ENCODE measurements at regions not wholly inside any gene's neighbourhood (a gene's known extent, or its start where the extent isn't known, plus 50 kb on each side); places are given as distances from the start of the nearest gene placed in this dataset.

GRCh38 chr1:227454686-227455085 is 108.7 kb upstream of the ZNF678 start:
- TF ChIP-seq CTCF (IDR thresholded peaks at IDR 0.05; ENCODE audit: low read depth, low read length), result no peak
- no peak for TF ChIP-seq POLR2A (IDR thresholded peaks at IDR 0.05; ENCODE audit: extremely low read depth, insufficient read length)
- TF ChIP-seq MAX (IDR thresholded peaks at IDR 0.05; ENCODE audit: low read depth, low read length), result no peak
- TF ChIP-seq MYC (IDR thresholded peaks at IDR 0.05; ENCODE audit: low read depth, low read length), result no peak

Data from NB4 (cell line).